HS-5 (cell line): ENCODE measurements at regions not wholly inside any gene's neighbourhood (a gene's known extent, or its start where the extent isn't known, plus 50 kb on each side); places are given as distances from the start of the nearest gene placed in this dataset.
A peak's percentile ranks its signal among the peaks of the same experiment; 100 is the strongest.

Experiments
- DNase-seq: peaks from one replicate; pipeline ENCODE4 v3.0.0-alpha.2; 2012; ENCODE audit warnings: low read depth

DNA sequence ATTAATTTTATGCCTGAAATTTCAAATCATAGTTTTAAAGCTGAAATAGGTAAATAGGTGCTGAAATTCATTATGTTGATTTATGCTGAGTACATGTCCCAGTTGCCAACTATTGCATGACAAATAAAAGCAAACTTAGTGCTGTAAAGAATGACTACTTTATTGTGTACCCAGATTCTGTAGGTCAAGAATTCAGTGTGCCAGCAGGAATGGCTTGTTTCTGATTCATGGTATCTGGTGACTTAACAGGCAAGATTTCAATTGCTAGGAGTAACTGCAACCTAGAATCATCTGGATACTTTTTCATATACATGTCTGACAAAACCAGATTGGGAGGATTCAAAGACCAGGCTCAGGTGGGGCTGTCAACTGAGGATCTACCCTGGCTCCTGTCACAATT, 678.4 kb upstream of the ADAMTS5 start:
- DNase-seq, result no peak

DNA sequence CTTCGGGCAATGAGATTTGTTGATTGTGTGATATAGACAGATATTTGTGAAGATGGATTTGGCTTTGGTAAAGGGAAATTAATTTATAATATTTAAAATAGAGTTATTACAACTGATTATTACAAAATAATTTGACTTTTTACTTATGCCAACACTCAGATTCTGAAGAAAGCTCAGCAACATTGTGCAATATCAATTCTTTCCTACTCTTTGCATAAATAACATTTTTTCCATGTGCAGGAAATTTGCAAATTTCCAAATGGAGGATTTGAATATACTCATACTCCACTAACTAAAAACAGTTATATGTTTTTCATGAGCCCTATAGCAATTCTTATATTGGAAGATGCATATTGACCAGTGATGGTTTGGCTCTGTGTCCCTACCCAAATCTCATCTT, 676.4 kb upstream of the ADAMTS5 start:
- no peak for DNase-seq

- DNase-seq, result no peak
These were observed 672.4 kb upstream of the ADAMTS5 start for GRCh38 chr21:27639286-27639685.

DNA sequence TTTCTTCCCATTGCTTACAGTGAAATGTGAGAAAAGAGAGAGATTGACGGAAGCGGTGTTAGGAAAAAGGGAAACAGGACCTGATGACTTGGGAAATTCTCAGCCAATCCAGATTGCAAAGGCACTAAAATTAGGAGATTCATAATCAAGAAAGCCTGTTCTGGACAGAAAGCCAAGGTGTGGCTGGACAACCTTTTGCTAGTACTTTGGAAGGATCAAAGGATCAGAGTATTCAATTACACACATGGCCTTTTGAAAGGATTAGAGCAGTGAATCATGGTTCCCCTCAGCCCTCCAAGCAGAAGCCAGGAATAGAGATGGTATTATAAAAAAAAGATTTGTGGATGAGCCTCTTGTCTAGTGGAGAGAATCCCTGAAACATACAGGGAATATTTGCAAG, 669.8 kb upstream of the ADAMTS5 start:
- DNase-seq, result no peak

GRCh38 chr21:27633631-27634030, 666.7 kb upstream of the ADAMTS5 start:
- no peak for DNase-seq

DNA sequence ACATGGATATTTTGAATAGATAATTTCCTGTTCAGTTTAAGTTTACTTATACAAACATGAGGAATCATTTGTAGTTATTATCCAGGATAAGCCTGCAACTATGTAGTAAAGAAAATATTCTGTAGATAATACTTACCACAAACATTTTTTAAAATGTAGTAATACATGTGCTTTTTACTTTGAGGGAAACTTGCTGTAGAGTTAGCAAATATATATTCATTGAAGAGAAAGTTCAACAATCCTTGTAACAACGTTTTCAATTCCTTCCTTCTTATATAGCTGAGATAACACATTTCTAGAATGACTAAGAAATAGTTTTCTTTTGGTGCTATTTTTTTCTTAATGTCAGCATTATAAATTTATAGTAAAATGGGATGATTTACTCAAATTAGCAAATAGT, 664.6 kb upstream of the ADAMTS5 start:
- DNase-seq, result no peak

DNA sequence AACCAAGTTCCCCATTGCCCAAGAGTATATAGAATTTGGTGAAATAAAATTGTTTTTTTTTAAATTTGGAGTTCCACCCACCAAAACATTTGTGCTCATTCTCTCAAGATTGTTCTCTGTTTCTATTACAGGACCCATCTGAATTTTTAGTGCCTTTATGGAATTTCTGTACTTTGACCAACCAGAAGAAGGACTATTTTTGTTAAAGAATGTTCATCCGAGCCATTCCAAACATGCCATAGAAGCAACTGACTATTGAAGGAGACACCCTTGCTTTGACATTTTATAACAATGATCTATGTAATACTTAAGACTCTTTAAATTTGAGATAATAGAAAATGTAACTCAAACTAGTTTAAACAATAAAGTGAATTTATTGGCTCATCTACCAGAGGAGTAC, 655.7 kb upstream of the ADAMTS5 start:
- no peak for DNase-seq

DNA sequence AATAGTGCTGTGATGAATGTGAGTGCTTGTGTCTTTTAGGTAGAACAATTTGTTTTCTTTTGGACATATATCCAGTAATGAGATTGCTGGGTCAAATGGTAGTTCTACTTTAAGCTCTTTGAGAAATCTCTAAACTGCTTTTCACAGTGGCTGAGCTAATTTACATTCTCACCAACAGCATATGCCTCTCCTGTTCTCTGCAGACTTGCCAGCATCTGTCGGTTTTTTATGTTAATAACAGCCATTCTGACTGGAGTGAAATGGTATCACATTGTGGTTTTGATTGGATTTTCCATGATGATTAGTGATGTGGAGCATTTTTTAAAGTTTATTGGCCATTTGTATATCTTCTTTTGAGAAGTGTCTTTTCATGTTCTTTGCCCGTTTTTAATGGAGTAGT, 647.3 kb upstream of the ADAMTS5 start:
- no peak for DNase-seq

DNA sequence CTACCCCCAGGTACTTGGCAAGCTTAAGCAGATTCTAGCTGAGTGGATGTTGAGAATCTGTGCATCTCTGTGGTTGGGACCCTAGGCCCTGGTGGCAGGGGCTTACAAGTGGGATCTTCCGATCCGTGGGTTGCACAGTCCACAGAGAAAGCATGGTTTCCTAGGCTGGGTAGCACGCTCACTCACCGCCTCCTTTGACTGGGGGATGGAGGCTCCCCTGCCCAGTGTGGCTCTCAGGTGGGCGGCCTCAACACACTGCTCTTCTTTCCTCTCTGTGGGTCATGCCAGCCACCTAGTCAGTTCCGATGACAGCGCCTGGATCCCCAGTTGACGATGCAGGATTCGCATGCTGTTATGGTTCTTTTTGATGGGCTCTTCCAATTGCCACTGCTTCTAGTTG, 639.5 kb upstream of the ADAMTS5 start:
- no peak for DNase-seq

DNA sequence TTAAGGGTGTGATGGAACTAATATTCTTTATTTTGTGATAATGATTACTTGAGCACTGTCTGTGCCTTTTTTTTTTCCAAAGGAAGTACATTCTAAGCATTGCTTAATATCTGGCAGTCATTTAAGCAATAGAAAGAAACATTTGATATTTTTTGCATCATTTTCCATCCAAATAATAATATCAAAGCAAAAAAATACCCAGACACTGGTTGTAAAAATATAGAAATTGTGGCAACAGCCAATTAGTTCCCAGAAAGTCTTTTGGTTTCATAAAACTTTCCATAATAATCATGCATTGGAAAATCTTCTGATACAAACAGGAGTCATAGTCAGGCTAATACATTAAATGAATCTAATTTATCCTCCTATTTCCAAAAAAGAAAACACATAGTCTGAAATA, 629.3 kb upstream of the ADAMTS5 start:
- DNase-seq, result no peak

DNA sequence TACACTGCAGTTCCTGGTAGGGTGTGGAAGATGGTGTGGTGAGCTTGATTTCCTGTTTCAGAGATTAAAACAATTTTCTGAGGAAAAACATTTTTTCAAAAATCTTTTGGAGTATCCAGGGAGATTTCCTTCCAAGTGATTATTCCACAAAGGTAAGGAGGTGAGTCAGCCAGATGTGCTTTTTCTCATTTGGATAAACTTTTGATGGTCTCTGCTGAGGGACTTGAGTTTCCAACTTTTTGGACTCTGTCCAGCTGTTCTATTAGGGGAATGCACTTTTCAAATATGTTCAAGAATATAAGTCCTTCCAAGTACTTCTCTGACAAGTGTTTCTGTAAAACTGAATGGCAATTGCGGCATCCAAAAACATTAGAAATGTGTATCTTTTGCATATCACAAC, 628.8 kb upstream of the ADAMTS5 start:
- no peak for DNase-seq

DNA sequence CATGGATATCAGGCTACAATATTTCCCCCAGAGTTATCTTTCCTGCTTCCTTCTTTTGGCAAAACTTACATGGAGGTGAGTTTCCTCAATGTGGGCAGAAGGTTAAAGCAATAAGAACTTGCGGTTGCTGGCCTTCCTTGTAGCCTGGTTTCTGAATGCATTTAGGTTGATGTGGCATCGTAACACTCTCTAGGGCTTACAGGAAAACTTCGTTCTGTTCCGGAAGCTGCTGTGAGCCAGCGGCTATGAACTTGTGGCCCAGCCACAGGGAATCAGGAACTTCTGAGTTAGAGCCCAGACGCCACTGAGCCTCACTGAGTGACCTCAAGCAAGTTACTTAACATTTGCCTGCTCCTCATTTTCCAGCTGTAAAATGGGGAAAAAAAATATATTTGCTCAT, 623.4 kb upstream of the ADAMTS5 start:
- no peak for DNase-seq

DNA sequence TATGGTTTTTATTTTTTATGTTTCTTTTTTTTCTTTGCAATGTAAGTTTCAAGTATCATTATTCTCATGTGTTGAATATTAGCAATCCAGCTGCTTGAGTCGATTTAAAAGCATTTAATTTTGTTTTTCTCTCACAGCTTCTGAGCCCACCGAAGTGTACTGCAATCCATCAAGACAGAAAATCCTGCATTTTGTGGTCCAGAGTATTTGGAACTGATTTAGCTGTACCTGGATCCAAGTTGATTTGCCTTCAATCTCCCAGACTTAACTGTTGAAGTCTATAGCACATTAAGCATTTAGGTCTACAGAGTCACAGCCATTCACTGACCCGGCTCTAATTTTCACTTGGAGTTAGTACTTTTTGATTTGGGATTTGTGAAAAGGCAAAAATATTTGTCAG, 622.9 kb upstream of the ADAMTS5 start:
- no peak for DNase-seq

DNA sequence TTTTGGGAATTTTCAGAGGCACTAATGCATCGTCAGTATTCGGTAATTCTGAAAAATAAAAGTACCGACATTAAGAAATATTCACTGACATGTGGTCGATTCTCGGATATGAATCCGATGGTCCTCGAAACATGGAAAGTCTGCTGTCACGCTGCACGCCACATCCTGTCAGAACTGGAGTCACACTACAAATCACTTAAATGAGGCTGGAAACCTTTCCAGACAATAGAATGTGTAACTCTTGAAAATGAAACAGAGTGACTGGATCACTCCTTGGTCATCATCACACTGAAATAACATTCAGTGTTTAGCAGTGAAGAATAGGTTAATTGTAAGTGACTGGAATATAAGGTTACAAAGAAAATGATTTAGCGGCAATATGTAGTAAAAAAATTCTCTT, 620.1 kb upstream of the ADAMTS5 start:
- no peak for DNase-seq

DNA sequence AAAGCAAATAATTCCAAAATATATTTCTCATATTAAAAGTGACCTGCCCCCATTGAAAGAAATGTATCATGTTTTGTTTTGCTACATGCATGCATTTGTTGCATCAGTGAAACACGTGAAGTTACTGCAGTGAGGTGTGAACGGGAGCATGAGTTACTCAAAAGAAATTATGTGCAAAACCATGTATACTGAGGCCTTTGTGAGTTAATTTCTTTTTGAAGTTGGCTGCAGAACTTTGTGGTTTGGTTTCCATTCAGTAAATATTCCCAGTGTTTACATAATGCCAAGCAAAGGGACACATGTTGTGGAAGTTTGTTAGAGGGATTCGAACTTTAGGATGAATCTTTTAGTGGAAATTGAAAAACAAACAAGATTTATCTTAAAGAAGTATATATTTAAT, 619.4 kb upstream of the ADAMTS5 start:
- DNase-seq, result no peak

- no peak for DNase-seq
These were observed 617.4 kb upstream of the ADAMTS5 start for GRCh38 chr21:27584256-27584655.

DNA sequence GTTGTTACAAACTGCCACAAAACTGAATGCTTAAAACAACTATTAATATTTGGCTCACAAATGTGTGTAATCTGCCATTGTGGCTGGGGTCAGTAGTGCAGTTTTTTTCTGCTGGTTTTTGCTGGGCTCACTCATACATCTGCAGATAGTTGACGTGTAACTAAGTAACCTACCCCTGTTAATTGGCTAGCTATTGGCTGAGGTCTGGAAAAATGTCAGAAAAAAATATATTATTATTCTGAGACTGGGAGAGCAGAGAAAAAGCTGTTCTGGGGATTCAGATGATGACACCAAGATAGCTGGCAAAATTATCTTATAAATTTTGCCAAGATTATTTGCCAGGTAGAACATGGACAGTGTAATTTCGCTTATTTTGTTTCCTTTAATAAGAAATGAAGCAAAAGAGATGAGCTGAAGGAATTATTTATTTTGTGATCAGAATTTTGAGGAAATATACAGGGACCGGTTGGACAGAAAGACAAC, 616.1 kb upstream of the ADAMTS5 start:
- no peak for DNase-seq

DNA sequence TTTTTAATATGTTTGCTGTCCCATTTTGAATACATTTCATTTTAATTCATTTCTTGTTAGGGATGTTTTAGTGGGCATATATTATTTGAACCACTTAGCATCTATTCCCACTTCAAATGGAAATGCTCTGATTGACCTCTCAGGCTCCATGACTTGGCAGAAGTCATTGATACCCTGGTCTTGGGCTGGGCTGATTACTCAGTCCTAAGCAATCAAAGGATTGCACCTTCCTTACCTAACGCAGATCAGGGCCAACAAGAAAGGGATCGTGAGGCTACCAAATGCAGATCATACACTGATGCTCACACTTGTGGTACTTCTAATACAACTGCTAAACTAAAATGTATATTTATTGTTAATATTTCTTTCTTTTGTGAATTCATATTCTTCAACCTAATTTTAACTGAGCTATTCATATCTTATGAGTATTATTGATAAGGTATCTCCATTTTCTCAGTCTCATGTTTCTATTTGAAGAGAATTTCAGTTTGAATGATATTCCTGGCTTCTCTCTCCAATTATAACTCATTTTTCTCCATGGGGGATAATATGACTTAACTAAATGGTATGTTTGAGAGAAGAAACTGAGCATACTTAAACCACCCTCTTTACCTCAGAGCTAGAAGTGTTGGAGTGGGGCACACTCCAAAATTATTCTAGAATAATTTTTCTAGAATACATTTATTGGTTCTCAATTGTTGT, 615.5 kb upstream of the ADAMTS5 start:
- no peak for DNase-seq

DNA sequence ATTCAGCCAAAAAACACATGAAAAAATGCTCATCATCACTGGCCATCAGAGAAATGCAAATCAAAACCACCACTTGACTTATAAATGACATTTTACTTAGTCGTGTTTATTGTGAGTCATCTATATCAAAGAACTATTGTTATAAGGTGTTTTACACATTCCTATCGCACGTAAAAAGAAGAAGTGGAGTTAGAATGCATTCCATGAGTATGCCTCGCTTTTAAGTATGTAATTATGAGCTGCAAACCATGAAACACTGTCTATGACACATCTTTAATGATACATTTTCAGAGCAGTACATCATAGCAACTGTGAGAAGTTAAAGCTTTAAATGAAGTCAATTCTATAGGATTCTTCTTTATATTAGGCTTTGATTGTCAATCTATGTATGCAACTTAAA, 614.3 kb upstream of the ADAMTS5 start:
- DNase-seq, result peak; percentile 72

DNA sequence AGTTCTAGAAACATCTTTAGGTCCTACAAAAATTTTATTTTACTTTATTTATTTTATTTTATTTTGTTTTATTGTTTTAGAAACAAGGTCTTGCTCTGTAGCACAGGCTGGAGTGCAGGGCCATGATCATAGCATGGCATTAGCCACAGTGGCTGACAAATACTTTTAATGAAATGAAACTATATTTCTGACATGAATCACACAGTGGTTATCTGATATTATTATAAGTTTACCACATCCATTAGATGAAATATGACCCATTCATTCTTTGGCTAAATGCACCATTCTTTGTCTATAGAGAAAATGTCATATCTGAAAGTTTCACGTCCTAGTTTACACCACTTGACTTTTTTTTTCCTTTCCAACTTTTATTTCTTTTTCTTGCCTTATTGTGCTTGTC, 613.4 kb upstream of the ADAMTS5 start:
- DNase-seq, result no peak

DNA sequence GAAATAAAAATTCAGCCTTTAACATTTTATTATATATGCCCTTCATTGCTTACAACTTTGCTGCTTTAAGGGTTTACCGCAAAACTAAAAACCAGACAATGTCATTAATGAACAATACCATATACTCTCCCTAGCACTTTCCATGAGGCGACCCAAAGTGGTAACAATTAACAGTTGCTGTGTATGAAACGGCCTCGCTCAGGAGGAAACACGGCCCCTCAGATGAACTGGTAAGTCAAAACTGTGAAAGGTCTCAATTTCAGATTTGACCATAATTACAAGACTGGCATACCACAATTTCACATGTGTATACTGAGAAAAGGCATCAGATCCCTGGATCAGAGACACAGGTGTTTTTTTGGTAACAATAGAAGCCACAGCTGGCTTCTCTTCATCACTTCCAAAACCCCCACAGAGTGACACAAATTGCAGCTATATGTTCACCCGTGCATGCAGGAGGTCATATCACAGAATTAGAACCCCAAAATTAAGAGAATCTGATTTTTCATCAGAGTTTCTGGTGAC, 611.9 kb upstream of the ADAMTS5 start:
- DNase-seq, result no peak

DNA sequence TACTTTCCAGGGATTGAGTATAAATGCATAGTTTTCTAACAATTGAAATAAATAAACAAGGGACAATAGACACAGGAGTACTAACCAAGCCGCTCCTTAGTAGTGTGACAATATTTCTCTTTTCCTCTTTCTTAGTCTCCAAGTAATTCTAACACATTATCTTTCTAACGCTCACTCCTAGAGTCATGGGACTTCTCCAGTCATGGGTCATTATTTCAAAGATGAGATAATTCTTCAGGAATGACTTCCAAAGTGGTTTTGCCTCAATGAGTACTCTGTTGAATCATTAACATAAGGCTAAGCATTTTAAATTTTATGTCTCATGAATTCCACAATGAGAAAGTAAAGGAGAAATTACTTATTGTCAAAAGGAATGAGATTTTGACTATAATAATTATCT, 605.8 kb upstream of the ADAMTS5 start:
- peak; percentile 90 for DNase-seq

DNA sequence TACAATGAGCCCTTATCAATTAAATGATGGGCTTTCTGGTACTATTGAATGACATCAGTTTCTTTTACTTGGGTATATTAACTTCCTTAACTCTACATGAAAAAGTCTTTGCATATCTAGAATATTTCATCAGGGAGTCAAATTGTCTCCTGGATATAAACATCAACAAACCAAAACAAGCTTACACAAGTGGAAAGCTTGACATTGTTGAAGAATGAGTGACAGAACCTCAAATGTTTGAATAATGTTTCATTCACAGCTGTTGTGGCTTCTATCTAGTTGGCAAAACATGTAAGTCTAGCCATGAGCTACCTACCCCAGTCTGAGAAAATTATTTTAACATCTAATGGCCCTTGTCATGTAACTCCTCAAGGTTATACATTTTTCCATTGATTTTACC, 604.8 kb upstream of the ADAMTS5 start:
- DNase-seq, result peak; percentile 91

DNA sequence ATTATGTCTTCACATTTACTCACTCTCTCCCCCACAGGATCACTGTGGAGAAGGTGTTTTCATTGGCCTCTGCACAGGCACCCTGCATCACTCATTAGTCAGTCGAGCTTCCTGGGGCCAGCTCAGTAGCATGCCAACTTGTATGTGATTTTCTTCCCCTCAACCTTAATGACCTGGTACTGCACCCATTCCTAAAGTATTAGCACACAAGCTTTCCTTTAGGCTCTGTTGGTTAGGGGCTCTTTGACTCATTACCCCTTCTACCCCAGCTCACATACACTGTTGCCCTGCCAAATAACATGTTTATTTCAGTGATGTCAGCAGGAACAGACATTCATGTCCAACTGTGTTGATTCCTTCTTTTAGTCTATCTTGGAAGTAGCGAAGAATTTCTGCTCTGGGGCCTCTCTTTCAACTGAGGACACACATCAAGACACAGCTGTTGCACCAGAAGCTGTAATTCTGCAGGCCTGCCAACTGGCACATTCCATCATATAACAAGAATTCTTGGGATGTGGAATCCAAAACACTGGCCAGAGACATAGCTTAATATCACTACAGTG, 603.5 kb upstream of the ADAMTS5 start:
- DNase-seq, result peak; percentile 92
